Sigmoid colon (tissue), 4 donors: ENCODE measurements at regions not wholly inside any gene's neighbourhood (a gene's known extent, or its start where the extent isn't known, plus 50 kb on each side); places are given as distances from the start of the nearest gene placed in this dataset.

ENCODE experiments used
- EP300 ChIP-seq, 4 donors: sonication (generic); formaldehyde crosslinking; IDR thresholded peaks; one replicate each; pipeline ENCODE4 v1.6.1; 2017; ENCODE audit warnings: antibody characterized with exemption in 4 of 4
- POLR2A ChIP-seq, 2 donors: fragments of 450-650 bp; IDR thresholded peaks; one replicate each; pipeline ENCODE4 v1.6.1; 2016; ENCODE audit warnings: antibody characterized with exemption in 2 of 2, mild to moderate bottlenecking in 2 of 2, moderate library complexity in 2 of 2
- POLR2AphosphoS5 ChIP-seq, 4 donors: sonication (generic); formaldehyde crosslinking; IDR thresholded peaks; one replicate each; pipeline ENCODE4 v1.6.1; 2017; ENCODE audit warnings: antibody characterized with exemption in 4 of 4
- TF ChIP-seq, protein P1 (sequence below), 4 experiments: fragments of 450-650 bp in 3 of 4; fragments of 200-600 bp in 1 of 4; IDR thresholded peaks; one replicate each; pipeline ENCODE4 v1.5.1; 2016 to 2019; ENCODE audit warnings: antibody characterized with exemption in 4 of 4, mild to moderate bottlenecking in 3 of 4, moderate library complexity in 2 of 4

GRCh38 chr20:60765821-60766403, 486.1 kb upstream of the CDH4 start:
- TF ChIP-seq, protein P1, sequence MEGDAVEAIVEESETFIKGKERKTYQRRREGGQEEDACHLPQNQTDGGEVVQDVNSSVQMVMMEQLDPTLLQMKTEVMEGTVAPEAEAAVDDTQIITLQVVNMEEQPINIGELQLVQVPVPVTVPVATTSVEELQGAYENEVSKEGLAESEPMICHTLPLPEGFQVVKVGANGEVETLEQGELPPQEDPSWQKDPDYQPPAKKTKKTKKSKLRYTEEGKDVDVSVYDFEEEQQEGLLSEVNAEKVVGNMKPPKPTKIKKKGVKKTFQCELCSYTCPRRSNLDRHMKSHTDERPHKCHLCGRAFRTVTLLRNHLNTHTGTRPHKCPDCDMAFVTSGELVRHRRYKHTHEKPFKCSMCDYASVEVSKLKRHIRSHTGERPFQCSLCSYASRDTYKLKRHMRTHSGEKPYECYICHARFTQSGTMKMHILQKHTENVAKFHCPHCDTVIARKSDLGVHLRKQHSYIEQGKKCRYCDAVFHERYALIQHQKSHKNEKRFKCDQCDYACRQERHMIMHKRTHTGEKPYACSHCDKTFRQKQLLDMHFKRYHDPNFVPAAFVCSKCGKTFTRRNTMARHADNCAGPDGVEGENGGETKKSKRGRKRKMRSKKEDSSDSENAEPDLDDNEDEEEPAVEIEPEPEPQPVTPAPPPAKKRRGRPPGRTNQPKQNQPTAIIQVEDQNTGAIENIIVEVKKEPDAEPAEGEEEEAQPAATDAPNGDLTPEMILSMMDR (IDR thresholded peaks at IDR 0.05), result no peak
- no peak for TF ChIP-seq POLR2A (IDR thresholded peaks at IDR 0.05)
- TF ChIP-seq POLR2AphosphoS5 (IDR thresholded peaks at IDR 0.05), result no peak
- no peak for TF ChIP-seq EP300 (IDR thresholded peaks at IDR 0.05)
